OCI-LY7 (cell line): ENCODE measurements at regions not wholly inside any gene's neighbourhood (a gene's known extent, or its start where the extent isn't known, plus 50 kb on each side); places are given as distances from the start of the nearest gene placed in this dataset.

Experiments
- BruUV-seq: library from RNA; stranded (reverse); fragments of 400-500 nt; replicated peaks from 2 replicates; lab custom pipeline; 2021; lab: Mats Ljungman, UMichigan
- CTCF ChIA-PET: fragments of 300-600 bp; sonication (Branson Sonifier 250); formaldehyde crosslinking; loops from one replicate; lab custom pipeline; 2022; ENCODE audit warnings: antibody characterized with exemption; ENCODE audit not compliant: unreplicated experiment; lab: Charles Lee
- POLR2A ChIA-PET: fragments of 300-600 bp; sonication (Branson Sonifier 250); formaldehyde crosslinking; loops from one replicate; lab custom pipeline; 2022; ENCODE audit warnings: antibody characterized with exemption; lab: Charles Lee
- DNase-seq: peaks from one replicate; pipeline ENCODE4 v3.0.0-alpha.2; 2015; ENCODE audit warnings: low spot score
- H2AFZ ChIP-seq: fragments of 200-600 bp; sonication (generic), shearing (Covaris generic); 2 replicates; pipeline ENCODE4 v1.6.1; 2014; ENCODE audit warnings: mild to moderate bottlenecking, antibody characterized with exemption, low read length, moderate library complexity
- H3K27ac ChIP-seq: fragments of 200-600 bp; sonication (generic); 2 replicates; pipeline ENCODE4 v1.5.1; 2014; ENCODE audit warnings: mixed run types, low read depth, mild to moderate bottlenecking, moderate library complexity, low read length, inconsistent platforms; ENCODE audit not compliant: poor library complexity, severe bottlenecking
- H3K36me3 ChIP-seq: fragments of 200-600 bp; sonication (generic); 2 replicates; pipeline ENCODE4 v1.6.1; 2014; ENCODE audit warnings: mild to moderate bottlenecking, antibody characterized with exemption, low read length, moderate library complexity, mixed read lengths; ENCODE audit not compliant: insufficient read depth
- H3K4me1 ChIP-seq: fragments of 200-600 bp; sonication (generic); 2 replicates; pipeline ENCODE4 v1.5.1; 2014; ENCODE audit warnings: mild to moderate bottlenecking, low read length; ENCODE audit not compliant: insufficient read depth, poor library complexity, severe bottlenecking
- H3K4me2 ChIP-seq: fragments of 200-600 bp; sonication (generic); 2 replicates; pipeline ENCODE4 v1.6.1; 2014; ENCODE audit warnings: mild to moderate bottlenecking, low read length
- H3K4me3 ChIP-seq: fragments of 200-600 bp; sonication (generic); 2 replicates; pipeline ENCODE4 v1.5.1; 2014; ENCODE audit warnings: mild to moderate bottlenecking, low read depth, low read length; ENCODE audit not compliant: poor library complexity, severe bottlenecking
- H3K79me2 ChIP-seq: fragments of 200-600 bp; sonication (generic); 2 replicates; pipeline ENCODE4 v1.6.1; 2016; ENCODE audit warnings: low read depth, mild to moderate bottlenecking, low read length, moderate library complexity, mixed read lengths; ENCODE audit not compliant: insufficient read depth
- H3K9me2 ChIP-seq: fragments of 200-600 bp; sonication (generic); 2 replicates; pipeline ENCODE4 v1.6.1; 2016; ENCODE audit warnings: mild to moderate bottlenecking, low read length, mixed read lengths; ENCODE audit not compliant: insufficient read depth
- H3K9me3 ChIP-seq: fragments of 200-600 bp; sonication (generic); 2 replicates; pipeline ENCODE4 v1.6.1; 2014; ENCODE audit warnings: mild to moderate bottlenecking, mixed run types, low read length, mixed read lengths
- H4K20me1 ChIP-seq: fragments of 200-600 bp; sonication (generic); 2 replicates; pipeline ENCODE4 v1.6.1; 2014; ENCODE audit warnings: mild to moderate bottlenecking, antibody characterized with exemption, low read length, moderate library complexity, mixed read lengths; ENCODE audit not compliant: insufficient read depth
- CTCF ChIP-seq: fragments of 200-600 bp; sonication (generic); conservative IDR thresholded peaks from 2 replicates; pipeline ENCODE4 v1.5.1; 2014; ENCODE audit warnings: mild to moderate bottlenecking, antibody characterized with exemption, low read length, moderate library complexity, mixed read lengths
- EZH2phosphoT487 ChIP-seq: fragments of 200-600 bp; sonication (generic); IDR thresholded peaks from 2 replicates; pipeline ENCODE4 v1.6.1; 2018; ENCODE audit warnings: low read depth, borderline replicate concordance, mild to moderate bottlenecking, mixed run types, antibody characterized with exemption, low read length, moderate library complexity, mixed read lengths
- intact Hi-C: fragments of 100-400 bp; cut with micrococcal nuclease; formaldehyde crosslinking; loops from one replicate; pipeline ENCODE4 v1.10.0; 2022; ENCODE audit not compliant: unreplicated experiment

GRCh38 chr11:23732026-23732425 is 764.8 kb upstream of the LUZP2 start:
- TF ChIP-seq EZH2phosphoT487 = no peak
- TF ChIP-seq CTCF = no peak
- Histone ChIP-seq H3K27ac (no peak overlapping the region), H3K4me3 (no peak overlapping the region), H3K36me3 (no peaks in the 10 kb centered on the region), H3K4me1 (no peaks in the 10 kb centered on the region), H3K79me2 (no peaks in the 10 kb centered on the region), H3K9me3 (no peaks in the 10 kb centered on the region), H2AFZ (no peak overlapping the region), H3K4me2 (no peak overlapping the region), H4K20me1 (no peaks in the 10 kb centered on the region), H3K9me2 (no peaks in the 10 kb centered on the region)
- ChIA-PET CTCF (no interaction called here), POLR2A (interaction anchor here (0.6 kb wide), 1 partner anchor 1044 kb away, joined by 3 read pairs; no protein-coding TSS in a partner anchor)
- no peak for DNase-seq
- BruUV-seq = no TSS peak
- intact Hi-C loops = no loop called here

- H3K79me2 ChIP-seq = no peaks in the 10 kb centered on the region
- H3K36me3 ChIP-seq = no peaks in the 10 kb centered on the region
- H3K27ac ChIP-seq = no peak overlapping the region
- H4K20me1 ChIP-seq = no peaks in the 10 kb centered on the region
- H3K4me1 ChIP-seq = no peaks in the 10 kb centered on the region
- no peak for DNase-seq
- POLR2A ChIA-PET = interaction anchor here (0.9 kb wide), 1 partner anchor 52 kb away, joined by 3 read pairs; no protein-coding TSS in a partner anchor
- H3K9me3 ChIP-seq = no peaks in the 10 kb centered on the region
- no peak overlapping the region for H3K4me2 ChIP-seq
- H3K9me2 ChIP-seq = no peaks in the 10 kb centered on the region
- no peak for TF ChIP-seq CTCF
- no peak for TF ChIP-seq EZH2phosphoT487
- H3K4me3 ChIP-seq = no peak overlapping the region
- intact Hi-C loops = no loop called here
- no peak overlapping the region for H2AFZ ChIP-seq
- CTCF ChIA-PET = no interaction called here
- BruUV-seq = no TSS peak
Measured at GRCh38 chr11:23746896-23747295, 750.0 kb upstream of the LUZP2 start.

- H3K4me2 ChIP-seq = no peak overlapping the region
- no TSS peak for BruUV-seq
- H4K20me1 ChIP-seq = no peaks in the 10 kb centered on the region
- DNase-seq = no peak
- no peak overlapping the region for H3K4me3 ChIP-seq
- ChIA-PET POLR2A (no interaction called here), CTCF (no interaction called here)
- H3K4me1 ChIP-seq = no peaks in the 10 kb centered on the region
- no peaks in the 10 kb centered on the region for H3K9me2 ChIP-seq
- no peaks in the 10 kb centered on the region for H3K36me3 ChIP-seq
- H3K79me2 ChIP-seq = no peaks in the 10 kb centered on the region
- no peak overlapping the region for H2AFZ ChIP-seq
- intact Hi-C loops = no loop called here
- TF ChIP-seq CTCF (no peak), EZH2phosphoT487 (no peak)
- no peaks in the 10 kb centered on the region for H3K9me3 ChIP-seq
- H3K27ac ChIP-seq = no peak overlapping the region
Measured at GRCh38 chr11:23749762-23750430, 747.0 kb upstream of the LUZP2 start.
